K562 (cell line): ENCODE measurements at regions not wholly inside any gene's neighbourhood (a gene's known extent, or its start where the extent isn't known, plus 50 kb on each side); places are given as distances from the start of the nearest gene placed in this dataset.
"Not testable (repeated sequence)": the region's sequence is repeated elsewhere in the genome, so short reads cannot be mapped to it uniquely, and the experiment has no call there.

Source experiments
- ATAC-seq: fragments of 200-7000 bp; cut with Tn5 transposase; 3 replicates; pipeline ENCODE4 v1.9.1; 2020; ENCODE audit warnings: moderate library complexity
- BruUV-seq: library from RNA; stranded (reverse); fragments of 400-500 nt; replicated peaks from 2 replicates; lab custom pipeline; 2021; lab: Mats Ljungman, UMichigan
- CTCF ChIA-PET: fragments of 300-600 bp; formaldehyde crosslinking; extraction: SDS; loops from one replicate; lab custom pipeline; 2021; ENCODE audit warnings: low intra/inter-chr PET ratio; lab: Yijun Ruan, JAX
- POLR2A ChIA-PET: fragments of 300-600, 350-650 bp; sonication (Branson Sonifier 250); formaldehyde crosslinking; extraction: SDS; loops from one replicate; lab custom pipeline; 2021; ENCODE audit warnings: antibody characterized with exemption, inconsistent platforms; lab: Yijun Ruan, JAX
- DNase-seq, 4 experiments: peaks; one replicate each; pipeline versions ENCODE4 v3.0.0 to v3.0.0-alpha.2; 2011 to 2018; ENCODE audit warnings: low spot score in 3 of 4, mixed read lengths in 3 of 4; ENCODE audit errors: extremely low read depth in 1 of 4
- FAIRE-seq: peaks from 2 replicates; lab custom pipeline; 2011; peaks lifted over from hg19 to GRCh38; lab: Jason Lieb, UNC
- H2AFZ ChIP-seq: 2 replicates; pipeline ENCODE4 v1.6.0; 2011; ENCODE audit warnings: low read depth, low read length, control low read depth, inconsistent platforms
- H3K27ac ChIP-seq: fragments of 200-600 bp; 3 replicates; pipeline ENCODE4 v1.8.0; 2011; ENCODE audit warnings: low read depth, mild to moderate bottlenecking, control low read depth, inconsistent platforms, low read length, moderate library complexity, mixed read lengths; ENCODE audit errors: extremely low read depth
- H3K27me3 ChIP-seq, 2 experiments: fragments of 300-600 bp in 1 of 2; 2 replicates in 1 of 2; 3 replicates in 1 of 2; pipeline versions ENCODE4 v1.6.0 to v1.8.0; 2011; ENCODE audit warnings: inconsistent platforms in 2 of 2, low read length in 2 of 2, mild to moderate bottlenecking in 1 of 2, mixed read lengths in 1 of 2, moderate library complexity in 1 of 2; ENCODE audit not compliant: control insufficient read depth in 2 of 2, insufficient read depth in 2 of 2
- H3K36me3 ChIP-seq: fragments of 300-600 bp; 3 replicates; pipeline ENCODE4 v1.8.0; 2011; ENCODE audit warnings: mild to moderate bottlenecking, low read length, inconsistent platforms; ENCODE audit not compliant: control insufficient read depth, insufficient read depth
- H3K4me1 ChIP-seq, 2 experiments: fragments of 200-600 bp in 1 of 2; replicated peaks in 1 of 2; 2 replicates in 1 of 2; 3 replicates in 1 of 2; pipeline versions ENCODE4 v1.5.1 to v1.8.0; 2011; ENCODE audit warnings: inconsistent platforms in 2 of 2, low read length in 2 of 2, mild to moderate bottlenecking in 1 of 2, mixed read lengths in 1 of 2, moderate library complexity in 1 of 2; ENCODE audit not compliant: control insufficient read depth in 2 of 2, insufficient read depth in 2 of 2
- H3K4me2 ChIP-seq: 2 replicates; pipeline ENCODE4 v1.6.1; 2011; ENCODE audit warnings: low read length, control low read depth, inconsistent platforms, mixed read lengths; ENCODE audit not compliant: insufficient read depth
- H3K4me3 ChIP-seq: fragments of 200-600 bp; sonication (generic), shearing (Covaris generic); 2 replicates; pipeline ENCODE4 v1.5.1; 2016; ENCODE audit warnings: control low read depth, inconsistent platforms
- H3K79me2 ChIP-seq: fragments of 200-600 bp; 3 replicates; pipeline ENCODE4 v1.8.0; 2011; ENCODE audit warnings: low read length, inconsistent platforms; ENCODE audit not compliant: control insufficient read depth, insufficient read depth
- H3K9ac ChIP-seq, 2 experiments: 2 replicates each; pipeline versions ENCODE4 v1.6.0 to v1.6.1; 2011; ENCODE audit warnings: low read depth in 2 of 2, low read length in 2 of 2, control low read depth in 1 of 2, inconsistent platforms in 1 of 2, mild to moderate bottlenecking in 1 of 2, mixed read lengths in 1 of 2; ENCODE audit not compliant: insufficient read depth in 1 of 2
- H3K9me1 ChIP-seq: one replicate; pipeline ENCODE4 v1.6.0; 2011; ENCODE audit warnings: inconsistent platforms, mild to moderate bottlenecking, low read length, moderate library complexity; ENCODE audit not compliant: control insufficient read depth, insufficient read depth
- H3K9me3 ChIP-seq: replicated peaks from 2 replicates; pipeline ENCODE4 v1.5.1; 2011; ENCODE audit warnings: low read depth, low read length, inconsistent platforms; ENCODE audit not compliant: control insufficient read depth, insufficient read depth
- H4K20me1 ChIP-seq: replicated peaks from 2 replicates; pipeline ENCODE4 v1.6.1; 2011; ENCODE audit warnings: low read length, inconsistent platforms, mixed read lengths; ENCODE audit not compliant: control insufficient read depth, insufficient read depth
- ZNF316 ChIP-seq: fragments of 450-650 bp; IDR thresholded peaks from 2 replicates; pipeline ENCODE4 v1.6.1; 2016
- WGBS: fragments of 100-300 bp; shearing (Covaris generic); methylation state at CpG from one replicate; pipeline ENCODE4 v1.1.6; 2016; ENCODE audit warnings: low coverage, mixed read lengths; ENCODE audit not compliant: insufficient coverage; ENCODE audit errors: missing lambda C conversion rate; 5-methylcytosine and 5-hydroxymethylcytosine counted together
- in situ Hi-C: fragments of 300-500 bp; cut with MboI; formaldehyde crosslinking; loops from 4 replicates; pipeline ENCODE4 v1.15.0; 2018; ENCODE audit warnings: inconsistent platforms, mixed read lengths
- intact Hi-C: fragments of 100-400 bp; cut with micrococcal nuclease; formaldehyde crosslinking; loops from 2 replicates; pipeline ENCODE4 v1.14.2; 2022

GRCh38 chr10:36458437-36458836 lies 667.0 kb upstream of the ANKRD30A start:
- H4K20me1 ChIP-seq, POLR2A ChIA-PET, H3K4me2 ChIP-seq, H3K36me3 ChIP-seq, H3K4me1 ChIP-seq, BruUV-seq, in situ Hi-C loops, H3K9ac ChIP-seq, H3K9me3 ChIP-seq, DNase-seq, intact Hi-C loops, CTCF ChIA-PET, H3K27ac ChIP-seq, H3K27me3 ChIP-seq, H3K79me2 ChIP-seq, H3K4me3 ChIP-seq, ATAC-seq, H2AFZ ChIP-seq, H3K9me1 ChIP-seq, FAIRE-seq: not testable (repeated sequence)

DNA sequence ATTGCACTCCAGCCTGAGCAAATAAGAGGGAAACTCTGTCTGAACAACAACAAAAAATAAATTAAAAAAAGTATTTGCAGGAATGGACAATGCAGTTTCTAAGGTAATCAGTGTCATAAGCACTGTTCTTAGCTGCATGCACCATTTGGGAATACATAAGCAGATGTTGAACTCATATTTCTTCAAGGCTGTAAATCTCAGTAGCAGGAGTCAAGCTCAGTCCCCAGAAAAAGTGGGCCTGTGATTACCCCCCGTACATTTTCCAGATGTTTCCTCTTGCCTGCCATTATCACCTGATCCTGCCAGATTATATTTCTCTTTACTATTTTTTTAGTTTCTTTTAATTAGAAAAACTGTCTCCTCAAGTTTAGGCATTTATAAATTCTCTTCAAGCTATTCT lies 667.6 kb upstream of the ANKRD30A start:
- Histone ChIP-seq H3K4me2 (no peak overlapping the region), H3K9ac (no peak overlapping the region), H2AFZ (no peak overlapping the region), H3K9me3 (no peaks in the 10 kb centered on the region), H3K4me3 (no peak overlapping the region), H3K79me2 (no peaks in the 10 kb centered on the region), H3K27ac (no peak overlapping the region), H3K4me1 (no peaks in the 10 kb centered on the region), H4K20me1 (no peaks in the 10 kb centered on the region), H3K36me3 (no peaks in the 10 kb centered on the region), H3K9me1 (no peaks in the 10 kb centered on the region), H3K27me3 (no peaks in the 10 kb centered on the region)
- intact Hi-C loops: no loop called here
- POLR2A ChIA-PET: no interaction called here
- ATAC-seq: no peak
- FAIRE-seq: no peak
- no peak for DNase-seq
- TF ChIP-seq ZNF316: no peak
- CTCF ChIA-PET: no interaction called here
- no TSS peak for BruUV-seq
- in situ Hi-C loops: no loop called here
- WGBS: 0% methylated on average over 1 of the region's 1 CpG
